IPS-NIHi7 (cell line): ENCODE measurements at regions not wholly inside any gene's neighbourhood (a gene's known extent, or its start where the extent isn't known, plus 50 kb on each side); places are given as distances from the start of the nearest gene placed in this dataset.
"Not testable (repeated sequence)": the region's sequence is repeated elsewhere in the genome, so short reads cannot be mapped to it uniquely, and the experiment has no call there.

Experiments
- DNase-seq: peaks from one replicate; pipeline ENCODE4 v3.0.0; 2012; ENCODE audit warnings: mixed read lengths; ENCODE audit errors: extremely low spot score

GRCh38 chr6:142016666-142017065 lies 116.1 kb upstream of the GJE1 start:
- DNase-seq, result not testable (repeated sequence)

GRCh38 chr6:142015463-142015862 lies 117.3 kb upstream of the GJE1 start:
- DNase-seq, result not testable (repeated sequence)

GRCh38 chr6:142015011-142015410 lies 117.7 kb upstream of the GJE1 start:
- no peak for DNase-seq

GRCh38 chr6:142014515-142014914 lies 118.2 kb upstream of the GJE1 start:
- no peak for DNase-seq

GRCh38 chr6:142013875-142014495 lies 118.7 kb upstream of the GJE1 start:
- no peak for DNase-seq

- no peak for DNase-seq
Observed at GRCh38 chr6:142013287-142013686, 119.4 kb upstream of the GJE1 start.

- DNase-seq, result no peak
Observed at GRCh38 chr6:142011775-142012174, 121.0 kb upstream of the GJE1 start.

- DNase-seq, result no peak
Observed at GRCh38 chr6:142011156-142011555, 121.6 kb upstream of the GJE1 start.

DNA sequence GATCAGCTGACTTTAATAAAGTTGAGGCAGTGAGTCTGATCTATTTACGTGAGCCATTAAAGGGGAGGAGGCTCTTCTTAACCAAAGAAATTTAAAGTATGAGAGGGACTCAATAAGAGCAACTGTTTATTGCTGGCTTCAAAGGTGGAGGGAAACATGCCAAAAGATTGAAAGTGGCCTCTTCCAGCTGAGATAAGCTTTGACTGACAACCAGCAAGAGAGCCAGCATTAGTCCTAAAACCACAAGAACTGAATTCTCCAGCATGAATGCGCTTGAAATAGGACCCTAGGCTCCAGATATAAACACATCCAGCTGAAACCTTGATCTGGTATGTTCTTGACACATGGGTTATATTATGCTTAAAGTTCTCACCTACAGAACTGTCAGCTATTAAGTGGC lies 123.1 kb upstream of the GJE1 start:
- DNase-seq, result no peak

DNA sequence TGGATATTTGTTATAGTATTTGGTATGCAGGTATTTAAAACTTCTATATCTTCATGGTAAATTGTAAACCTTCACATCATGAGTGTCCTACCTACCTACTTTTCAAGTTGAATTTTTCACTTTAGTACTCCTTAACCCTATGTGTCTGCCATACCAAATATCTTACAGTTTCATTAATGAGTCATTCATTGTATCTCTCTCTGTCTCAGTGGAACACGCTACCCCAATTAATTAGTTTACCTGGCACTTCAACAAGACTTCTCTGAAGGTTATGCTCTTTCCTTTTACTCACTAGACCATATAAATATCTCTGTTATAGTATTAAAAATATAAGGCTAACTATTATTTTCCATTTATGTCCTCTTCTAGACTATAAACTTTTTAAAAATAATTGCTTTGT lies 123.9 kb upstream of the GJE1 start:
- DNase-seq, result no peak

GRCh38 chr6:142008016-142008735 lies 124.5 kb upstream of the GJE1 start:
- DNase-seq, result no peak

DNA sequence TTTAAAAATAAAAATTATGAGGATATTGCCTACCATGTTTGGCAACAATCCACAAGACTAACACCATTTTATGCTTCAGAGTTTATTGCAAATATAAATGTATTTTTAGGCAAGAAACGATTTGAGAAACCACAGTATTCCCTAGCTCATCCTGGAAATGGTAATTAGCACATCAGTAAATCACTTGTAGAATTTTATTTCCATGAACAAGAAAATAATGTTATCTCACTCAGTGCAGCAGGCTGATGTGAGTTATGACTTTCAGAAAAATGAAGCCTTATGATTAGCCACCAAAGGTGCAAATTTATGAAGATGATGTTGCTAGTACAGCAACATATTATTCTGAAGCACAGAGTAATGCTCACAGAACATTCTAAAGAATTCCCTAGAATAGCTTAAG lies 127.7 kb upstream of the GJE1 start:
- DNase-seq, result no peak

DNA sequence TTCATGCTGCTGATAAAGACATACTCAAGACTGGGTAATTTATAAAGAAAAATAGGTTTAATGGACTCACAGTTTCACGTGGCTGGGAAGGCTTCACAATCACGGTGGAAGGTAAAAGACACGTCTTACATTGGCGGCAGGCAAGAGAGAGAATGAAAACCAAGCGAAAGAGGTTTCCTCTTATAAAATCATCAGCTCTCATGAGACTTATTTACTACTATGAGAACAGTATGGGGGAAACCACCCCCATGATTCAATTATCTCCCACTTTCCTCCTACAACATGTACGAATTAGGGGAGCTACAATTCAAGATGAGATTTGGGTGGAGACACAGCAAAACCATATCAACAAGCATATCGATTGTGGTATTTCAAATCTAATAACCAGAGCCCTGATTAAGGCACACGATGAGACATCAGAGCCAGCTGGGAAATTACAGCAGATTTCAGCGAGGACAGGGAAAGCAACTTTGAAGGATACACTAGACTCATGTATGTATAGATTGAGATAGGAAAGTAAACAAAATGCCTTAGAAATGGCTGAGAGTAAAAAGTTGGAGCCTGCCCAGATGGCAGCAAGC lies 129.8 kb upstream of the GJE1 start:
- no peak for DNase-seq

GRCh38 chr6:141996823-141997222 lies 135.9 kb upstream of the GJE1 start:
- no peak for DNase-seq

DNA sequence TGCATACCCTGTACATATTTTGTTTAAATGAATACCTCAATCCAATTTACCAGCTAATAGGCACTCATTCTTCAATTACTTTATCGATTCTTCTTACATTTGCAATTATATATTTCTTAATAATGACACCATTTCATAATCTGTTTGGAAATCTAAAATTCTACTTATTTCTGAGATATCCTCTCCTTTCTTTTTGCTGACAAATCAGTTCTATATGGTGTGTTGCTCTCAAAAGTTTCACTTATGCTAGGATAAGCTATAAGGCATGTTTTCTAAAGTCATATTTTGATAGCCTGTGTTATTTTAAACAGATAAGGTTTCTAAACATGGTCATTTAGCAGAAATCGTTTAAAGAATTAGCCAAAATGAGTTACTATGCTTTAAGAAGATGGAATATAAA lies 140.6 kb upstream of the GJE1 start:
- no peak for DNase-seq

- DNase-seq, result no peak
Observed at GRCh38 chr6:141990840-141991239, 141.9 kb upstream of the GJE1 start.

DNA sequence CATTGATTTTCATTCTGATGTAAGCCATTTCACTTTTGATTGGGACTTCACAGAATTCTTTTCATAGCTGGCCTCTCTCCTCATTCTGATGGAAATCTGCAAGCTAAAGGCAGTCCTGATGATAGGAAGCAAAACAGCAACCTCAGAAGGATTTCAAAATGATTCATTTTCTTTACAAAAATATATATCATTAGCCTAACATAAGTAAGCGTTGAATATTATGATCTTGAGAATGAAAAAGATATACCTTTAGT lies 143.1 kb upstream of the GJE1 start:
- DNase-seq, result no peak

- DNase-seq, result peak; percentile 77
Observed at GRCh38 chr6:141988954-141989705, 143.6 kb upstream of the GJE1 start.

DNA sequence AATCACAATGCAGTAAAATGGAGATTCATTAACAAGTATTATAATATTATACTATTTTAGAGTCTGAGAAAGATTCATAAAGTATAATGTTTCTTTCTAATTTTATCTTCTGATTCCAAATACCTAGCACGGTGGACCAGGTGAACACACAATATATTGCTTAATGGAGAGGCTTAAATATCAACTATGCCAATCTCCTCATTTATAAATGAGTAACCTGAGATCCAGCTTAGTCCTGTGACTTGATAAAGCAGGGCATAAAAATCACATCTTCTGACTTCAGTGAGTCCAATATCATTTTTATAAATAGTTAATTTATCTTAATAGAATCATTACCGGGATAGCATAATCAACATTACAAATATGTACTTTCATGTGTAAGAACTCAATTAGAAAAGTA lies 144.4 kb upstream of the GJE1 start:
- no peak for DNase-seq

GRCh38 chr6:141986457-141986856 lies 146.3 kb upstream of the GJE1 start:
- DNase-seq, result no peak

DNA sequence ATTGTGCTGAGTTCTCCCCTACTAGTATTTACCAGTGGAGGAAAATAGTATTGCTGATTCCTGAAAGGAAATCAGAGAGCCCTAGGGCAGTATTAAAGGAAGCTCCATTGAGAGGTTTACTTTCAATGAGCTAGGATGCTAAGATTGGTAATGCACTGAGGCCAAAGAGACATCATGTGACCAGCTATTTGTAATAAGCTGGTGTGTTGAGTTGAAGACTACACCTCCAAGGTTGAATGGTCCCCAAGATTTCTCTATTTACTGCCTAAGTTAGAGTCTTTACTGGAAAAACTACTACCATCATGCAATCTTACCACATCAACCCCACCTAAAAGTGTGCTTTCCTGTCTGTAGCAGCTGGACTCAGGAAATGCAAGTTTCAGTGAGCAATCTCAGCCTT lies 151.5 kb upstream of the GJE1 start:
- no peak for DNase-seq

- DNase-seq, result no peak
Observed at GRCh38 chr6:141977782-141978181, 154.9 kb upstream of the GJE1 start.

- DNase-seq, result no peak
Observed at GRCh38 chr6:141976994-141977393, 155.7 kb upstream of the GJE1 start.
